ENCODE measurements at regions not wholly inside any gene's neighbourhood (a gene's known extent, or its start where the extent isn't known, plus 50 kb on each side); places are given as distances from the start of the nearest gene placed in this dataset.
A peak's percentile ranks its signal among the peaks of the same experiment; 100 is the strongest.

- no peak overlapping the region for H3K4me2 ChIP-seq (ENCODE audit: control insufficient read depth, extremely low read depth, insufficient read depth, low read depth, low read length)
- dilution Hi-C loops (cut with MboI; ENCODE audit: extremely low pct_ligation_motif_present, low sequenced_read_pairs) = no loop called here
- H3K79me2 ChIP-seq (ENCODE audit: control insufficient read depth, insufficient read depth, low read length) = no peaks in the 10 kb centered on the region
- no peaks in the 10 kb centered on the region for H4K20me1 ChIP-seq (ENCODE audit: control insufficient read depth, extremely low read depth, insufficient read depth, low read length)
- peaks cover 27% of the 10 kb centered on the region for H3K4me1 ChIP-seq (ENCODE audit: control insufficient read depth, extremely low read depth, insufficient read depth, low read length)
- H3K9ac ChIP-seq (ENCODE audit: control insufficient read depth, extremely low read depth, insufficient read depth, low read length) = no peak overlapping the region
- DNase-seq (ENCODE audit: low read depth, low spot score) = no peak
- peak; percentile 48 for FAIRE-seq
- H2AFZ ChIP-seq (ENCODE audit: control insufficient read depth, low read length) = no peak overlapping the region
- TF ChIP-seq EZH2 (IDR thresholded peaks at IDR 0.05; ENCODE audit: low read length) = no peak
- TF ChIP-seq, protein P1, sequence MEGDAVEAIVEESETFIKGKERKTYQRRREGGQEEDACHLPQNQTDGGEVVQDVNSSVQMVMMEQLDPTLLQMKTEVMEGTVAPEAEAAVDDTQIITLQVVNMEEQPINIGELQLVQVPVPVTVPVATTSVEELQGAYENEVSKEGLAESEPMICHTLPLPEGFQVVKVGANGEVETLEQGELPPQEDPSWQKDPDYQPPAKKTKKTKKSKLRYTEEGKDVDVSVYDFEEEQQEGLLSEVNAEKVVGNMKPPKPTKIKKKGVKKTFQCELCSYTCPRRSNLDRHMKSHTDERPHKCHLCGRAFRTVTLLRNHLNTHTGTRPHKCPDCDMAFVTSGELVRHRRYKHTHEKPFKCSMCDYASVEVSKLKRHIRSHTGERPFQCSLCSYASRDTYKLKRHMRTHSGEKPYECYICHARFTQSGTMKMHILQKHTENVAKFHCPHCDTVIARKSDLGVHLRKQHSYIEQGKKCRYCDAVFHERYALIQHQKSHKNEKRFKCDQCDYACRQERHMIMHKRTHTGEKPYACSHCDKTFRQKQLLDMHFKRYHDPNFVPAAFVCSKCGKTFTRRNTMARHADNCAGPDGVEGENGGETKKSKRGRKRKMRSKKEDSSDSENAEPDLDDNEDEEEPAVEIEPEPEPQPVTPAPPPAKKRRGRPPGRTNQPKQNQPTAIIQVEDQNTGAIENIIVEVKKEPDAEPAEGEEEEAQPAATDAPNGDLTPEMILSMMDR (optimal IDR thresholded peaks at IDR 0.05 in 1 of 3, IDR thresholded peaks at IDR 0.05 in 1 of 3, conservative IDR thresholded peaks at IDR 0.05 in 1 of 3; ENCODE audit: extremely low read depth in 1 of 3, insufficient read depth in 2 of 3, low read length in 3 of 3) = no peak
- no peaks in the 10 kb centered on the region for H3K9me3 ChIP-seq (ENCODE audit: control insufficient read depth, low read depth, low read length)
- no peak overlapping the region for H3K4me3 ChIP-seq (ENCODE audit: control insufficient read depth in 2 of 3, extremely low read depth in 1 of 3, insufficient read depth in 2 of 3, low read depth in 1 of 3, low read length in 3 of 3)
- no peaks in the 10 kb centered on the region for H3K36me3 ChIP-seq (ENCODE audit: control insufficient read depth in 2 of 2, extremely low read depth in 1 of 2, insufficient read depth in 2 of 2, low read length in 2 of 2)
- H3K9me1 ChIP-seq (ENCODE audit: control insufficient read depth, extremely low read depth, insufficient read depth, low read length) = no peaks in the 10 kb centered on the region
- H3K27ac ChIP-seq (ENCODE audit: control insufficient read depth, insufficient read depth, low read length) = peak overlapping the region; percentile 38
- no peaks in the 10 kb centered on the region for H3K27me3 ChIP-seq (ENCODE audit: control insufficient read depth, extremely low read depth, insufficient read depth, low read length)
Observed at GRCh38 chr3:18066899-18067582, 324.6 kb upstream of the TBC1D5 start.

DNA sequence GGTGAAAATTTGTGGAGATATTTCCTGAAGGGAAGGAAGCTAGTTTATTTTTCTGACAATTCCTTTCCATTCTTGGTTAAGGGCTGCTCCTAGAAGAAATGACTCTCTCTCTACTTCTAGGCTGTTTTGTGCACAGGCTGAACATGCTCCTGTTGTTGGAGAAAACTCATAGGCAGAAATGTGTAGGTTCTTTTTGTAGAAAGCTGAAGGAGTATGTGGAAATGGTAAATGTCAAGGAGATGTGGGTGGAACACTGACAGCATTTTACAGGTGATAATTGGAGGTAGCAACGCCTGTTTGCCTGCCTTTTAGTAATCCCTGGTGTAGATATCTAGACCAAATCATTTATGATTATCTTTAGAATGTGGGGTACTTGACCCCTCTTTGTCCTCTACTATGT is 322.2 kb upstream of the TBC1D5 start:
- H3K36me3 ChIP-seq (ENCODE audit: control insufficient read depth in 2 of 2, extremely low read depth in 1 of 2, insufficient read depth in 2 of 2, low read length in 2 of 2) = no peaks in the 10 kb centered on the region
- H3K9me1 ChIP-seq (ENCODE audit: control insufficient read depth, extremely low read depth, insufficient read depth, low read length) = no peaks in the 10 kb centered on the region
- H3K9me3 ChIP-seq (ENCODE audit: control insufficient read depth, low read depth, low read length) = no peaks in the 10 kb centered on the region
- no peak overlapping the region for H2AFZ ChIP-seq (ENCODE audit: control insufficient read depth, low read length)
- DNase-seq (ENCODE audit: low read depth, low spot score) (no peak), FAIRE-seq (no peak)
- no peaks in the 10 kb centered on the region for H4K20me1 ChIP-seq (ENCODE audit: control insufficient read depth, extremely low read depth, insufficient read depth, low read length)
- TF ChIP-seq, protein P1 (optimal IDR thresholded peaks at IDR 0.05 in 1 of 3, IDR thresholded peaks at IDR 0.05 in 1 of 3, conservative IDR thresholded peaks at IDR 0.05 in 1 of 3; ENCODE audit: extremely low read depth in 1 of 3, insufficient read depth in 2 of 3, low read length in 3 of 3) = no peak
- no peak for TF ChIP-seq EZH2 (IDR thresholded peaks at IDR 0.05; ENCODE audit: low read length)
- no peak overlapping the region for H3K9ac ChIP-seq (ENCODE audit: control insufficient read depth, extremely low read depth, insufficient read depth, low read length)
- dilution Hi-C loops (cut with MboI; ENCODE audit: extremely low pct_ligation_motif_present, low sequenced_read_pairs) = no loop called here
- no peak overlapping the region for H3K27ac ChIP-seq (ENCODE audit: control insufficient read depth, insufficient read depth, low read length)
- no peaks in the 10 kb centered on the region for H3K27me3 ChIP-seq (ENCODE audit: control insufficient read depth, extremely low read depth, insufficient read depth, low read length)
- H3K4me2 ChIP-seq (ENCODE audit: control insufficient read depth, extremely low read depth, insufficient read depth, low read depth, low read length) = no peak overlapping the region
- peaks cover 26% of the 10 kb centered on the region for H3K4me1 ChIP-seq (ENCODE audit: control insufficient read depth, extremely low read depth, insufficient read depth, low read length)
- no peak overlapping the region for H3K4me3 ChIP-seq (ENCODE audit: control insufficient read depth in 2 of 3, extremely low read depth in 1 of 3, insufficient read depth in 2 of 3, low read depth in 1 of 3, low read length in 3 of 3)
- no peaks in the 10 kb centered on the region for H3K79me2 ChIP-seq (ENCODE audit: control insufficient read depth, insufficient read depth, low read length)
